Kidney capillary endothelial cell (primary cell): ENCODE measurements at regions not wholly inside any gene's neighbourhood (a gene's known extent, or its start where the extent isn't known, plus 50 kb on each side); places are given as distances from the start of the nearest gene placed in this dataset.
A peak's percentile ranks its signal among the peaks of the same experiment; 100 is the strongest.

ENCODE experiments used
- DNase-seq: peaks from one replicate; pipeline ENCODE4 v3.0.0-alpha.2; 2018; ENCODE audit warnings: low spot score

DNA sequence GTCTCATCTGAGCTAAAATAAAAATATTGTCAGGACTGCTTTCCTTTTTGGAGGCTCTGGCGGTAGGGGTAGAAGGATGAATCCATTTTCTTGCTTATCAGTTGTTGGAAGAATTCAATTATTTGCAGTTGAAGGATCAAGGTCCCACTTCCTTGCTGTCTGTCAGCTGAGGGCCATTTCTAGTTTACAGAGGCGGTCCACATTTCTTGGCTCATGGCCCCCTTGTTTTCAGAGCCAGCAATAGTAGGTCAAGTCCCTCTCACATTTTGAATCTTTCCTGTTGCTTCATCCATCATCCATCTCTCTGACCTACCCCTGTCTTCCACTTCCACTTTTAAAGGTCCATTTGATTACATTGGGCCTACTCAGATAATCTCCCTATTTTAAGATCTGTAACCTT lies 1099.3 kb upstream of the DIAPH2 start:
- no peak for DNase-seq

DNA sequence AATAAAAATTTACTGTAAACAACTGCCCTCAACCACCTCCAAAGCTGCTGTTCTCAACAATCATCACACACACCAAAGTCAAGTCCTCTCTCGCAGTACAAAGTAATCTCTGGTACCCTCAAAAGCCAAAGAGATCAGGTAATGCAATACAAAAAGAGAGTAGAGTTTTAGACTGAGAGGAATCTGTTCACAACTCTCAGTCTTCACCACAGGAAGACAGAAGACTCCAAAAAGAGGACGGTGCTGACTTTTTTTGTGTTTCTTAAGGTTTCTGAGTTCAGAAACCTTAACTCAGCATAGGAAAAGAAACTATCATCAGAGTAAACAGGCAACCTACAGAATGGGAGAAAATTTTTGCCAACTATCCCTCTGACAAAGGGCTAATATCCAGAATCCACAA lies 1072.3 kb upstream of the DIAPH2 start:
- DNase-seq: no peak

DNA sequence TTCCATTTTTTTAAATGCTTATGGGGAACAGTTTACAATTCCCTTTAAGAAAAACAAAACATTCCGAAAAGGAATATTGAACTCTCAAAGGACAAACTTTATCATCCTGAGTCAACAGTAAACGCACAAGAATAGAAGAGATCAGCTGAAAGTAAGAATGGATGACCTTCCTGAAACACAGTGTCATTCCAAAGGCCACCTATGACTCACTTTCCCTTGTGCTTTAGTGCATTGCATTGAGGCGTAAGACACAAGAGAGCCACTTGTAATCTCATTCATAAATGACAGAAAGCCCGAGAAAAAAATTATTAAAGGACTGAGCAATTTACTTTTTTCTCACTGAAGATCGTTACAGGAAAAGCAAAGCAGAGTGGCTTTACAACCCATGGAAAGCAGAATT lies 1062.4 kb upstream of the DIAPH2 start:
- DNase-seq: no peak

DNA sequence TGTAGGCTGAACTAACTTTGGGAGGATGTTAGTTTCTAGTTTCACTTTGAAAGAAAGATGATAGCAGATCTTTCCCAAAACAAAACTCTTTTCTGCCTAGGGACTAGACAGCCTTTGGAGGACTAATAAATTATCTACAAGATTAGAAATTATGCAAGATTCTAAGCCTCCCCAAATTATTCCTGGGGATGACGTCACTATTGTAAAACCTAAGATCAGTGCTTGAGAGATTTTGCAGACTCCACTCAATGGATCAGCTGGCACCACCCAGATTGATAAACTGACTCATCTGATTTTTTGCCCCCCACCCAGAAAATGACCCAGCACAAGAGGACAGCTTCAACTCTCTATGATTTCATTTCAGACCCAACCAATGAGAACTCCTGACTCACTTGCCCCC lies 1057.9 kb upstream of the DIAPH2 start:
- no peak for DNase-seq

DNA sequence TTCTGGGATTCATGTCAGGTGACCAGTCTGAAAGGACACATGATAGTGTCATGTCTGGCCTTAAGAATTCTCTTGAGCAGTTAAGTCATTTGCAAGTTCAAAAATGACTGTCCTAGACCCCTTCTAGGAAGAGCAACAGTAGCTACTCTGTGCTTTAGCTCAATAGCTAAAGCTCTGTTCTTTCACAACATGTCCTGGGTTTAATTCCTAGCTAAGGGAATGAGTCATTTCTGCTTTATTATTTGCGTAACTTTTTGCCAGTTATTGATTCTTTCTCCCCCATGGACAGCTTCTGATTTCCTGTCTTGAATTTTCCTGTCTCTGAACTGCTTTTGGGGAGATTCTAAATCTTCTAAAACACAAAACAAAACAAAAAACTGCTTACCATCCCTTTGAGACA lies 1055.8 kb upstream of the DIAPH2 start:
- DNase-seq: no peak

DNA sequence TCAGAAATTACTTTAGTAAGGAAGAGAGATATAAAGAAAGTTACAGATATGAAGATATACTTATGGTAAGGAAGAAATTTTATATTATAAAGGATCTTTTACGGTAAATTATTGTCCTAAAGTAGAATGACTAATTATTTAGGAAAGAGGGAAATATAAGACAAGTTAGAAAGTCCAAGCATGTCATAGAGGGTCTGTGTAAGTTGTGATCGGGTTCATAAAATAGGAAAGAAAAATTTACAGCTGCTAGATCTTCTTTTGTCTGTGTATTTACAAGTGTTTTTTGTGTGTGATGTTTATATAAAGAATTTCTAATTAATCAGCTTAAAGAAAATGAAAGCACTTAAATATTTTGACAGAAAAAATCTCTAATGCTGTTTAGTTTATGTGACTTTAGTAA lies 1054.9 kb upstream of the DIAPH2 start:
- DNase-seq: no peak

GRCh38 chrX:95640226-95640625 lies 1044.4 kb upstream of the DIAPH2 start:
- no peak for DNase-seq

- DNase-seq: no peak
Measured at GRCh38 chrX:95645738-95646137, 1038.9 kb upstream of the DIAPH2 start.

DNA sequence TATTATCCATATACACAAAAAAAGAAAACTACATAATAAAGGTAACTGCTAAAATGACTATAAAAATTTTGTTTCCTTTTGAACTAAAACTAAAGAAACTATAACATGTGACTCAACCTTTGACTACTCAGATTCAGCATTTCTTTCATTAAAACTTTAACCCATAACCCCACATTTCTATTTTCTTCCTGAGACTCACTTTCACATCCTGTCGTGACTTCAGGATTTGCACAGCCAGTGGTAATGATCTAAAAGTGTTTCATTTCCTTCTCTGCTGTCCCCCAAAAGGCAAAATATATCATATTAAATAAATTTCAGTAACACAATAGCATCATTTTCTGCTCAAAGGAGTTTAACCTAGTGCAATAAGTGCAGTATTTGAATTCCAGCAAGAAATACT lies 1022.4 kb upstream of the DIAPH2 start:
- DNase-seq: no peak

DNA sequence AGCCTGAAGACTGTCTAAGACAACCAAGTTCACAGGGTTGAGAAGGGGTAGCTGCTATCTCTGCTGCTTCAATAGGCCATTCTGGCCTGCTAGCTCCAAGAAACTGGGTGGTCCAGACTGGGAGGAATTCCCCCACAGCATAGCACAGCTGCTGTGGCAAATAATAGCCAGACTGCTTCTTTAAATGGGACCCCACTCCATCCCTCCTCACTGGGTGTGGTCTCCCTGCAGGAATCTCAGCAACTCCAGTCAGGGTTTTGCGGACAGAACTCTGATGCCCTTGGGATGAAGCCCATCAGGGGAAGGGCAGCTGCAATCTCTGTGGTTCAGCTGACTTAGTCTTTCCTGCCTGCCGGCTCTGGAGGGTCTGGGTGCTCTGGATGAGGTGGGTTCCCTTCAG lies 1018.6 kb upstream of the DIAPH2 start:
- no peak for DNase-seq

GRCh38 chrX:95675011-95675410 lies 1009.6 kb upstream of the DIAPH2 start:
- DNase-seq: no peak

- DNase-seq: no peak
Measured at GRCh38 chrX:95675794-95676193, 1008.8 kb upstream of the DIAPH2 start.

GRCh38 chrX:95678679-95679078 lies 1006.0 kb upstream of the DIAPH2 start:
- DNase-seq: no peak

DNA sequence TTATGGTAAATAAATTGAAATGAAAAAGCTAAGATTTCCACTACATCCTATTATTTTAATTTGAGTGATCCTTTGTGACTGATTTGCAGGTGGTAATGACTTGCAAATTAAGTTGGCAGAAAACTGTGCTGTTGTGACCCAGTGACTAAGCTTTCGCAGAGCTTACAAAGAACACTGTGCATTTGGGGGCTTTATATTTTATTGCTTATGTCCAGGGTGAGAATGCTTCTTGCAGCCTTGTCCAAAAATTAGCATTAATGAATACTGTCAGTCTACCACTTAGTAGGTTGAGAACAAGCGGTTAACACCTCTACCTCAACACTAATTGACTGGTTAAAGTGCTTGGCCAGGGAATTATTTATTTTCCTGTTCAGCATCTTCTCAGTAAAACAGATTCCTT lies 991.3 kb upstream of the DIAPH2 start:
- no peak for DNase-seq

DNA sequence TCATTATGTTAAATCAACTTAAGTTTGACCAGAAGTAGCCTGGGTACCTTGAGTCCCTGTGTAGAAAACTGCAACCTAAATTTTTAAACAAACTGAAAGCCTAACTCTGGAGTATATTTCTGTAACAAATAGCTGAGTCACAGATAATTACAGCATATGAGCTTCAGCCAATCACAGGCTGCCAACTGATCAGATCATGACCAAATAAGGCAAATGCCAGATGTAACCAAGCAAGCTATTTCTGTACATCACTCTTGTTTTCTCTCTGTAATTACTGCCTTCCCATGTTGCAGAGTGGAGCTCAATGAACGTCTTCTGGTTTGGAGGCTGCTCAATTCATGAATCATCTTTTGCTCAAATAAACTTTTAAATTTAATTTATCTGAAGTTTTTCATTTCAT lies 980.9 kb upstream of the DIAPH2 start:
- DNase-seq: no peak

DNA sequence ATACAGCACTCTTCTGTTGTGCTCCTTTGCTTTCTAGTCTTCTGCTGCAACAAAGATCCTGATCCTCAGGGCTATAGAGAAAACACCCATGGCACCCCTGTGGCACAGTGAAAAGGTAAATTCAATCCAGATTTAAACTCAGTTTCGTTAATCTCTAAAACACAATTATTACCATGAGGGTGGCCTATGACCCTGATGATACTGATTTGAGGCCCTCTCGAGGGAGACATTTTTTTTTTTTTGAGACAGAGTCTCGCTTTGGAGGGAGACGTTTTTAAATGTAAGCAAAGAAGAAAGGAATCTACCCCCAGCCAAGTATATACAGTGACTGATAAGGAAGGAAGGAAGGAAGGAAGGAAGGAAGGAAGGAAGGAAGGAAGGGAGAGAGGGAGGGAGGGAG lies 967.8 kb upstream of the DIAPH2 start:
- DNase-seq: no peak

- no peak for DNase-seq
Measured at GRCh38 chrX:95718746-95719145, 965.9 kb upstream of the DIAPH2 start.

DNA sequence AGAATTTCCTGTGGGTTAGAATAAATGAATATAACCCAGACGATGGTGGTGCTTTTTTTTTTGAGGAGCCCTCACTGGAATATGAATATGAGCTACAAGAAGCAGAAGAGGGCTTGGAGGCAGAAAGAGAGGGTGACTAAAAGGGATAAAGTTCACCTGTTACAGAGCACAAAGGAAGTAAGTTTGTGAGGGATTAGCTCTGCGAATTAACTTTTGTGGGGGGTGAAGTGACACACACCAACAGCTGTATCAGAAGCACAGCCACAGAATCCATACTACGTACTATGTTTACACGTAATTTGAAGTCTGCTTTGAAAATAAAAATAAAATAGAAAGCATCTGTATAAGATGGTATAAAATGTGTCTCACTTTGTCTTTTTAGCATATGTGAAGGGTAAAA lies 963.6 kb upstream of the DIAPH2 start:
- no peak for DNase-seq

DNA sequence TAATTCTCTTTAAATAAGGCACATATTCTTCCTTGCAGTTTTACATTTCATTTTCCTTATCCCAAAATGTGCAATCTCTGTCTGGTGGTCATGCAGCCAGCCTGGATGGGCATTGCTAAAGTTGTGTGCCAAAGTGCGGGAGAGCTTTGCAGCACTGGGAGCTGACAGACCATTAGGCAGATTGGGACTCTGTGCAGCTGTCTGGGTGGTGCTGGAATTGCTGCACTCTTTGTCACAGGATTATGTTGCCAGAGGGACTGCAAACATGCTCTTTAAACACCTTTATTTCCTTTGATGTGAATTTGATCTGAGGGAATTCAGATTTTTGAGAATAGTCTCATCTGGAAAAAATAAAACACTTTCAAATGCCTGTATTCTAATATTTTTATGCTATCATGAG lies 956.2 kb upstream of the DIAPH2 start:
- DNase-seq: no peak

DNA sequence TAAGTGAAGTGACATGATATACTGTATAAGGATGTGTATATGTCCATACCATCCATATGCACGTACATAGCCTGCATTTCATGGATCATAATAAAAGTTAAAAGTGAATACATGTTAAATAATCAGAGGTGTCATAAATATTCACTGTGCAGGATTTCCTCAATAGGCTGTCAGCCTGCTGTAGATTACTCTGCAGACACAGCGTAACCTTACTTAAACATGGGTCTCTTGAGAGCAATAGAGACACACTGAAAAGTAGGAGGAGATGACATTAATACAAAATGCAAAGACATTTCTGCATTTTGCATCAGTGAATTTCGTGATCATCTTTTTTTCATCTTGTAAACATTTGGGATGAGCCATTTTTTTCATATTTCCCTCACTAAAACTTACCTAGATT lies 955.2 kb upstream of the DIAPH2 start:
- DNase-seq: no peak

- DNase-seq: no peak
Measured at GRCh38 chrX:95733426-95733825, 951.2 kb upstream of the DIAPH2 start.

GRCh38 chrX:95754411-95754810 lies 930.2 kb upstream of the DIAPH2 start:
- no peak for DNase-seq

DNA sequence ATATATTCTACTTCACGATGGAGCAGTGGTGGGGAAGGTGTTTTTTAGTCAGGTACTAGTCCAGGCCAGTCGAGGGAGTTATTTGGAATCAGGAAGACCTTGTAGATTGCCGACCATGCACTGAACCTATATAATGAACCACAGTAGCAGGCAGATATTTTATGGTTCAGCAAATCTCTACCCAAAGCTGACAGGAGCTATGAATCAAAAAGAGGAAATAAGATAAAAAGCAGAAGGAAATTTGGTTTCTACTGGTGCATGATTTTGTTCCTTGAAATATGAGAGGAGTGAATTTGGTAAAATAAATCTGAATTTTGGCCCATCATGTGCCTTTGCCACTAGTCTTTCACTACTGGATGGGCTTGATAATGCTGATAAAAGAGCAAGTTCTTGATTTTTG lies 924.3 kb upstream of the DIAPH2 start:
- no peak for DNase-seq

DNA sequence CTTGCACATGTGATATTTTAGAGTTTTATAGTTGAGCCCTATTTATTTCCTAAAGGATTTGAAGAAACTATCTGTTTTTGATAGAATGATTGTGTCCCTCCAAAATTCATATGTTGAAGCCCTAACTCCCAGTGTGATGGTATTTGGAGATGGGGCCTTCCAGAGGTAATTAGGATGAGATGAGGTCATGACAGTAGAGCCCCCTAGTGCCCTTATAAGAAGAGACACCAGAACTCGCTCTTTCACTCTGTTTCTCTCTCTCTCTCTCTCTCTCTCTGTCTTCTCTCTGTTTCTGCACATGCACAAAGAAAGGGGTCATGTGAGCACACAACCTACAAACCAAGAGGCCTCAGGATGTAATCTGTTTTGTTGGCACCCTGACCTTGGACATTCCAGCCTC lies 921.9 kb upstream of the DIAPH2 start:
- no peak for DNase-seq

GRCh38 chrX:95764972-95765451 lies 919.6 kb upstream of the DIAPH2 start:
- DNase-seq: peak; percentile 30
